ENCODE measurements at regions not wholly inside any gene's neighbourhood (a gene's known extent, or its start where the extent isn't known, plus 50 kb on each side); places are given as distances from the start of the nearest gene placed in this dataset.

GRCh38 chr13:76651286-76651685, 234.9 kb downstream of the KCTD12 start:
- DNase-seq: no peak

- DNase-seq: no peak
Observed at GRCh38 chr13:76647550-76647949, 238.7 kb downstream of the KCTD12 start.

DNA sequence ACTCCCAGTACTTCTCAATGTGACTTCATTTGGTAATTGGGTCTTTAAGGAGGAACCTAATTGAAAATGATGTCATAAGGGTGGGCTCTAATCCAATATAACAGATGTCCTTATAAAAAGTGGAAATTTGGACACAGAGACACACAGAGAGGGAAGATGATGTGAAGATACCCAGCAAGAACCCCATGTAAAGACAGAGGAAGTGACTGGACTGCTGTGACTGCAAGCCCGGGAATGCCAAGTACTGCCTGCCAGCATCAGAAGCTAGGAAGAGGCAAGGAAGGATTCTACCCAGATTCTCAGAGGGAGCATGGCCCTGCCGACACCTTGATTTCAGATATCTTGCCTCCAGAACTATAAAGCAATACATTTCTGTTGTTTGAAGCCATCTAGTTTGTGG, 239.3 kb downstream of the KCTD12 start:
- no peak for DNase-seq

- no peak for DNase-seq
Observed at GRCh38 chr13:76645632-76646031, 240.6 kb downstream of the KCTD12 start.

DNA sequence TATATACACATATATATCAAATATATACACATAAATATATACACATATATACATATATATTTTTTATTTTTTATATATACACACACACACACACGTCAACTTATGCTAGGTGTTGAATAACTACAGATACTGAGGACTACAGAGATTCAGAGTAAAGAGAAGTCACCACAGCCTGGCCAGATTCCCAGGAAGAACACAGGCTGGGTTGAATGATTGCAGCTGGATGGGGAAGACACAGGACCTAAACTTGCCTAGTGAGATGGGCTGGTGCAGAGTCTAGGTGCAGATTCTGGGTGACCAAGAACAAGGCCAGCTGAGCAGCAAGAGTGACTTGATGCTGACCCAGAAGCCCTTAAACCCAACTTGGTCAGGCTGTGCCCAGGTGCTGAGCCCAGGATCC, 241.3 kb downstream of the KCTD12 start:
- no peak for DNase-seq

GRCh38 chr13:76643596-76643995, 242.6 kb downstream of the KCTD12 start:
- DNase-seq: no peak

DNA sequence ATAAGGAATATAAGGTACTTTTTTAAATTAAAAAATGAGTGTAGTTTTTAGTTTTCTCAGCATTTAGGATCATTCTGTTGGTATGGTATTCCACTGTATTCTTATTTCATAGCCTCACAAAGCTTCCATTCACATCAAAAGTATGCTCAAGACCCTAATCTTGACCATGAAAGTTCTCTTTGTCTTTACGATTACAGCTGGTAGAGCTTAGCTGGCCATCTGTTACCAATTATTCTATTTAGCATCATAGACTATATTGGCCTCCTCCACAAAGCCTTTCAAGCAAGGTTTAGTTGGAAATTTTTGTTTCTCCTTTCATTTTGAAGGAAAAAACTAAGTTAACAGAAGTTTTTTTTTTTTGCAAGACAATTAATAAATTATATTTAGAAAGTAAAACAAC, 245.1 kb downstream of the KCTD12 start:
- DNase-seq: no peak

- DNase-seq: no peak
Observed at GRCh38 chr13:76638882-76639281, 247.3 kb downstream of the KCTD12 start.

GRCh38 chr13:76638181-76638580, 248.0 kb downstream of the KCTD12 start:
- no peak for DNase-seq

- DNase-seq: no peak
Observed at GRCh38 chr13:76637641-76638141, 248.5 kb downstream of the KCTD12 start.

DNA sequence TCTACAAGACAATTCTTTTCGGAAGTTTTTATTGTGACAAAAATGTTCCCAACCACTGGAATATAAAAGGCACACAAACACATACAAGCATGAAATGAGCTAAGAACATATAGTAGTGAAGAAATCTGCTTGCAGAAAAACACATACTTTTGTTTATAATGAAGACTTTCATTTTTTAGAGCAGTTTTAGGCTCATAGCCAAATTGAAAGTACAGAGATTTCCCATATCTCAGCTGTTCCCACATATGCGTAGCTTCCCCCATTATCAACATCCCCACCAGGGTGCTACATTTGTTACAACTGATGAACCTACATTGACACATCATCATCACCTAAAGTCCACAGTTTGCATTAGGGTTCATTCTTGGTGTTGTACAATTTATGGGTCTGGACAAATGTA, 249.4 kb downstream of the KCTD12 start:
- no peak for DNase-seq

DNA sequence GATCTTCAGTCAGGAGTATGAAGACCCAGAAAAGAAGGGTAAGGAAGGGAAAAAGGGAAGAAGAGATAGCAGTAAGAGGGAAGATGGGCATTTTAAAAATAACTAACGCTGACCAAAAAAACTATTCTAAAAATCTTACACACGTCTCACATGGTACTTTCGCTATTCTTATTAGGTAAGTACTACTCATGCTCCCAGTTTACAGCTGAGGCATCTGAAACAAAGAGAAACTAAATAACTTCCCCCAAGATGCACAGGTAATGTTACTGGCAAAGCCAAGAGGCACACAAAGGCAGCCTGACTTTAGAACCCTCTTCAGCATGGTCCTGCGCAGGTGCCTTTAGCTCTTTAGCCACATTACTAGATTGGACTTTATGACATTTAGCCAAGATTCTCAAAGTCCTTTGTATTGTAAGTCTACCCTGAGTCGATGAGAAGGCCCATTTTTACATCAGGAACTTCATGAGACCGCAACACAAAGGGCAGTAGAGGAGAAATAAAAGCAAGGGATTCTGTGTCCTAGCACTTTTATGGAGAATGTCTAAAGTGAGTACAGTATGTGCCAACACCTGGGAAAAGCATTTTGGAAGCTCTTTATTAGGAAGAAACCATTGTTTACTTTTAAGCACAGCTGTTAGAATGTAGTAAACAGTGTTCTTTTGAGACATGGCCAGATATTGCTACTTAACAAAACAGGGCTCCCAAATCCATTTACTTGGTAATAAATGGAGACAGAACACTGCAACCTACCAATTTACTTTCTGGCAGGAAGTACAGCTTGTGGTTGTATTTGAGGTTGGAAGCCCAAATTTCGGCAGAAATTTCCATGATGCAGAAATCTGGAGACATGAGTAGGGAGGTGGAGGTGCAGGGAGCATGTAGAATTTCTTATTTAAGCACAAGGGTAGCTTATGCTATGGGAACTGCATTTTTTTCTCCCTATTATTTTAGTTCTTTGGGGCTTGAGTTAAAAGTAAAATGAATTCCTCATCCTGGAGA, 250.7 kb downstream of the KCTD12 start:
- no peak for DNase-seq

DNA sequence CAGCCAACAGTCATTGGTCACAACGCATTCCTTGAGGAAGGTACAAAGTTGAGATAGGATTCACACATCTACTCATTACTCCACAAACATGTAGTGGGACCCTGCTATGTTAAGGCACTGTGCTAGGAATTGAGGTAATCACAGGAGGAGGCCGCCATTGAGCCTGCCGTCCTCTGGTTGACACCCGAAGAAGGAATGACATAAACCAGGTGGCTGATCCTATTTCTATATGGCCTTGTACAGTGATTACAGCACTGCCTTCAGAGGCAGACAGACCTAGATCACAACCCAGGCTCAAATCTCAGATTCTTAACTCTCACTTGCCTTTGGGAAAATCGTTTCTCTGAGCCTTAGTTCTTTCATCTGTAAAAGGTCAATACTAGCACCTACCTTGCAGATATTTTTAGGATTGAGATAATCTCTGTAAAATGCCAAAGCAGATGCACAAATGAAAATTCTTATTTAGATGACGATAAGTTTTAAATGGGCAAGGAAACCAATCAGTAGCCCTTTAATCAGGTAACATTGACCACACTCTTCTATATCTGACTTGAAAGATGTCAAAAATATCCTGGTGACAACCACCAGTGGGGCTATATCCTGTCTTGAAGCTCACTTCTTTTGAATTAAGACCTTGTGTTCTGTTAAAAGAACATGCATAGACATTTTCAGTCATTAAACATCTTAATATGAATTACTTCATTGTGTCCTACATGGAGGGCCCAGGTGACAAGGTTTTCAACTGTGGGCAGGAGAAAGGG, 251.6 kb downstream of the KCTD12 start:
- DNase-seq: no peak

DNA sequence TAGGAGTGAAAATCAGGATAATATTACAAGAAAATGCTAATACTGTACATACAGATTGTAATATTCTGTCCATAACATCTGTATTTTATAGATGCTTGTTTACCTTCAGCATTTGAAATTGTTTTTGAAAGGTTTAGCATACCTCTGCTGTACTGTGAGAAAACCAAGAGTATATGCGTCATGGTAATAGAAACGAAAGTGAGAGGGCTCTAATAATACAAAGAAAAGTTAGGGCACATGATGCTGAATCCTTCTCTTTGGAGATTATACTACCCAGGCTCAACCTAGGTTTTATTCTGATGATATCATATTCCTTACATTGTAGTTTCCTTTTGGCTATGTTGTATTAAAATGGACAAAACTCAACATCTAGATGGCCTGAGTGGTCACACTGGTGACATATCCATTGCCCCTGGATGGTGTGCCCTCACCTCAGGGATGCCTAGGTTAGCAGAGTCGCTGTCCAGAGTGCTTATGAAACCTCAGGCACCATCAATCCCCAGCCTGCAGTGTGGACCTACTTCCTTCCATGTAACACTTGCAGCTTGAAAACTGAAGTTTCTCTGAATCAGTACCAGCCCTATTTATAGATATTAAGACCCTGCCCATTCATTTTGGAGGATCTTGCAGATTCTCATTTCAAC, 253.7 kb downstream of the KCTD12 start:
- DNase-seq: no peak

- no peak for DNase-seq
Observed at GRCh38 chr13:76630629-76631230, 255.5 kb downstream of the KCTD12 start.

GRCh38 chr13:76622315-76623040, 263.7 kb downstream of the KCTD12 start:
- no peak for DNase-seq

DNA sequence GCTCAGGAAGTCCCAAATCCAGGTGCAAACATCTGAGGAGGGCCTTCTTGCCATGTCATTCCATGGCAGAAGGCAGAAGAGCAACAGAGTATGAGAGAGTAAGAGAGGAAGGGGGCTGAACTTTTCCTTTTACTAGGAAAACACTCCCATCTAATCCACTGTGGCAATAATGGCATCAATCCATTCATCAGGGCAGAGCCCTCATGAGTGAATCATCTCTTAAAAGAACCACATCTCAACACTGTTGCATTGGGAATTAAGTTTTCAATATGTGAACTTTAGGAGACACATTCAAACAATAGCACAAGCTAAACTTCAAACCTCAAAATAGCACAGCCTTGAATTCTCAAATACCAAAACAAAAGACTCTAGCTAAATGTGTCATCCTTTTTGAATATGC, 264.5 kb downstream of the KCTD12 start:
- no peak for DNase-seq

GRCh38 chr13:76620036-76620435, 266.2 kb downstream of the KCTD12 start:
- DNase-seq: no peak

DNA sequence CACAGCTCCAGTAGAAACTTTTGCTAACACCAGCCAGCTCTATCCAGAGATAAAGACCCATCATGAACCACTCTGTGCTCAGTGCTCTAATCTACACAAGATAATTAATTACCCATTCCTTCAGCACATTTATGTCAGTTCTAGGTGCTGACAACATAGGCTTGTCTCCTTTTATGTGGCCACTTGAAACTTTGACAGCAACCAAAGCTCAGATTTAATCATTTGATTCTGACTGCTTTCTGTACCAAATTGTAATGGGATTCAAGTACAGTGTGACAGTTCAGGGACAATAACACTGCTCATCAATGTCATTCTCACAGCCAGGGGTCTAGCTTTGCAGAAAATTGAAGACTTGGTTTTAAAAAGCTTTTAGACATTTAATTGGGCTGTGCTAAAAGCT, 266.6 kb downstream of the KCTD12 start:
- DNase-seq: no peak

GRCh38 chr13:76610819-76611415, 275.3 kb downstream of the KCTD12 start:
- no peak for DNase-seq

- no peak for DNase-seq
Observed at GRCh38 chr13:76609643-76610042, 276.6 kb downstream of the KCTD12 start.

GRCh38 chr13:76607866-76608265, 278.3 kb downstream of the KCTD12 start:
- no peak for DNase-seq

Data from CD4-positive, alpha-beta T cell treated with Interleukin-15 for 1 hour (primary cell).